ENCODE measurements at regions not wholly inside any gene's neighbourhood (a gene's known extent, or its start where the extent isn't known, plus 50 kb on each side); places are given as distances from the start of the nearest gene placed in this dataset.

- no peak overlapping the region for H3K27ac ChIP-seq
- no peak for DNase-seq (ENCODE audit: low spot score)
- no peak for TF ChIP-seq CTCF (IDR thresholded peaks at IDR 0.05)
- H3K4me3 ChIP-seq, result no peak overlapping the region
Measured at GRCh38 chr1:193365966-193366365, 179.6 kb upstream of the B3GALT2 start.

DNA sequence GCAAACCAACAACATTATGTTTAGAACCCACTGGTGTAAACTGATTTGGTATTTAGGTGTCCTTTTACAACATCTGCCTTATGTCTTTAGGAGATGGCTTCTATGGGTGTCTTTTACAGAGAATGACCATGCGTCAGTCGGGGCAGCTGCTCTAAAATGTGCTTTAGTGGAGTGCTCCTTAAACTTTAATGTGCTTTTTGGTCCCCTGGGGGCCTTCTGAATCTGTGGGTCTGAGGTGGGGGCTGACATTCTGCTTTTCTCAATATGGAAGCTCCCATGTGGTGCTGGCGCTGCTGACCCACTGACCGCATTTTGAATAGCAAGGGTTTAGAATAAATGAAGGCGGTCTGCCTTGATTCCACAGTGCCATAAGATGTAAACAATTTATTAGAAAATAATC, 173.2 kb upstream of the B3GALT2 start:
- H3K4me3 ChIP-seq, result no peak overlapping the region
- TF ChIP-seq CTCF (IDR thresholded peaks at IDR 0.05), result no peak
- no peak for DNase-seq (ENCODE audit: low spot score)
- H3K27ac ChIP-seq, result no peak overlapping the region

GRCh38 chr1:193358419-193358818, 172.0 kb upstream of the B3GALT2 start:
- no peak overlapping the region for H3K4me3 ChIP-seq
- DNase-seq (ENCODE audit: low spot score), result no peak
- no peak overlapping the region for H3K27ac ChIP-seq
- no peak for TF ChIP-seq CTCF (IDR thresholded peaks at IDR 0.05)

DNA sequence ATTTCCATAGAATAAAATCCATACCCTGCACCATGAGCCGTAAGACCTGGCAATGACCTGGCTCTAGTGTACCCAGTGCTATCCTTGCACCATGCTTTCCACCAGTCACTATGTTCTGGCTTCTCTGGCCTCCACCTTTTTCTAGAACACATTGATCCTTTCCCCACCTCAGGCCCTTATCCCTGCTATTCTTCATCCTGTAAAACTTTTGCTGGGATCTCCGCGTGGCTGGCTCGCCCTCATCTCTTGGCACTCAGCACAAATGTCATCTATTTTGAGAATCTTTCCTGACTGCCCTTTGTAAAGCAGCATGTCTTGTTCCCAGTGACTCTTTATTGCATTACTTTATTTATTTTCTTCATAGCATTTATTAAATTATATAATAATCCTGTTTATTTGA, 169.8 kb upstream of the B3GALT2 start:
- no peak for TF ChIP-seq CTCF (IDR thresholded peaks at IDR 0.05)
- Histone ChIP-seq H3K27ac (no peak overlapping the region), H3K4me3 (no peak overlapping the region)
- no peak for DNase-seq (ENCODE audit: low spot score)

DNA sequence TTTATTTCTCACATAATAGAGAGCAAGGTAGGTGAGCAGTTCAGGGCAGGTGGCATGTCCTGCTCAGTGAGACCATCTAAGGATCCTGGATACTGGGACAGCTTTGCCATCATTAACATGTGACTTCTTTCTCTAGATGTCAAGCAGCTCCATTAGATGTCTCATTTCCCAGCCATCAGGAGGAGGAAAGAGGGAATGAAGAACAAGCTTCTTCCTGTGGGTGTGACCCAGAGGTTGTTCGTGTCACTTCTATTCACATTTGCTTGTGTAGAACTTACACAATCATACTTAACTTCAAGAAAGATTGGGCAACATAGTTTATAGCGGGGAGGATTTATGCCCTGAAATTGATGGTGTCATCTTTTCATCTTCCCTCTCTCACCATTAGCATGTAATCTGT, 169.2 kb upstream of the B3GALT2 start:
- DNase-seq (ENCODE audit: low spot score), result no peak
- Histone ChIP-seq H3K27ac (no peak overlapping the region), H3K4me3 (no peak overlapping the region)
- no peak for TF ChIP-seq CTCF (IDR thresholded peaks at IDR 0.05)

DNA sequence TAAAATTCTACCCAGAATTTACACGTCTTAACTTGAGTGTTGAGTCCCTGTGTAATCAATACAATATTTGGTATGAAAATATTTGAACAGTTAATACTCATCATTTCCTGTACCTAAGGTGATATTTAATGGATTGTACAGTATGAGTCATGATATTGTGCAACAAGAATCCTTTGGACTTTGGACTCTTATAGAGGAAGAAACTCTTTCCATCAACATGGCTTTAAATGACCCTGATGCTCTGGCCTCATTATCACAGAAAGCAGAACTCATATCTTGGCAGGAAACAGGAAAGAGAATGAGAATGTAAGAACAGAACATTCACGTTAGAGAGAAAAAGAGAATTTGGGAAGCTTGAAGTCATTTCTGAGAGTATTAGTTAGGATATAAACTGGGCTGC, 168.8 kb upstream of the B3GALT2 start:
- no peak for DNase-seq (ENCODE audit: low spot score)
- H3K27ac ChIP-seq, result no peak overlapping the region
- no peak for TF ChIP-seq CTCF (IDR thresholded peaks at IDR 0.05)
- H3K4me3 ChIP-seq, result no peak overlapping the region

DNA sequence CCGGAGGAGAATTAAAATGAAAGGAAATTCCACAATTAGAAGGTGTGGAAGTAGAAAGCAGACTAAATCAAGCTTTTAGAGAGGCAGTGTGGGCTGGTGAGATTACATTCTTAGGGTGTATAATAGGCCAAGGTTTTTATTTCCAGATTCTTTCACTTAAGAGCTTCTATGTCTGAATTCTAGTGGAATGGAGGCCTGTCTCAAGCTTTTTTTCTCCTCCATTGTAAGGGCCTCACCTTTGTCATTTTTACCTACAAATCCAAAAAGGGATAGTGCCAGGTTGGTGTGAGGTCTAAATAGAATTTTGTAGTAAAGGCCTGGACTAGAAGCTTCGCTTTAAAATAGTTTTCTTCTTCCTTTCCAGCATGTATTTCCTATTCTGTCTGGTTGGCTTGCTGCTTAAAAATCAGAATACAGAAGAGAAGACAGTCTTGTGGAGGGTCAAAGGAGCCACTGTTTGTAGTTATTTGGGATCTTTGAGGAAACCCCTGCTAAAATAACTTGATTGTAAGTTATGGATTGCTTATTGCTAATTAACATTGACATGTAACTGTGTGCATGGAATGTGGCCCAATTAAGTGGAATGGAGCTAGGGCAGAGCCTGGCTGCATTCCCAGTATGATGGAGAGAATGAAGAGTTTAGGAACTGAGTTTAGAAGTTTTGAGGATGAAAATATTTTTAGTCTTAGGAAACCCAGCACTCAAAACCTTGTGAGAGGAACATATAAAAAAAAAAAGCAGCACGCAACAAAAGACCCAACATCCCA, 162.5 kb upstream of the B3GALT2 start:
- Histone ChIP-seq H3K4me3 (no peak overlapping the region), H3K27ac (no peak overlapping the region)
- no peak for TF ChIP-seq CTCF (IDR thresholded peaks at IDR 0.05)
- no peak for DNase-seq (ENCODE audit: low spot score)
